H1 (cell line): ENCODE measurements at regions not wholly inside any gene's neighbourhood (a gene's known extent, or its start where the extent isn't known, plus 50 kb on each side); places are given as distances from the start of the nearest gene placed in this dataset.

Source experiments
- CTCF ChIA-PET: fragments of 300-600 bp; sonication (Branson Sonifier 250); formaldehyde crosslinking; loops from one replicate; lab custom pipeline; 2021; ENCODE audit not compliant: partially characterized antibody; lab: Charles Lee
- POLR2A ChIA-PET: fragments of 300-600 bp; sonication (Branson Sonifier 250); formaldehyde crosslinking; loops from one replicate; lab custom pipeline; 2021; ENCODE audit warnings: inconsistent platforms; ENCODE audit not compliant: partially characterized antibody; lab: Charles Lee
- DNase-seq, 2 experiments: peaks; one replicate each; pipeline versions ENCODE4 v3.0.0 to v3.0.0-alpha.2; 2010 to 2022; ENCODE audit warnings: low spot score in 2 of 2, low read depth in 1 of 2, mixed read lengths in 1 of 2
- FAIRE-seq: peaks from 2 replicates; lab custom pipeline; 2011; peaks lifted over from hg19 to GRCh38; lab: Jason Lieb, UNC
- H2AFZ ChIP-seq: 2 replicates; pipeline ENCODE4 v1.8.1; 2012; ENCODE audit warnings: low read length, inconsistent platforms
- H2AK5ac ChIP-seq: 2 replicates; pipeline ENCODE4 v1.6.1; 2013; ENCODE audit warnings: low read depth, low read length
- H2BK120ac ChIP-seq: replicated peaks from 2 replicates; pipeline ENCODE3; 2013; ENCODE audit warnings: low read depth, low read length, inconsistent platforms
- H2BK12ac ChIP-seq: 2 replicates; pipeline ENCODE4 v1.6.1; 2013; ENCODE audit warnings: low read depth, low read length
- H2BK15ac ChIP-seq: 2 replicates; pipeline ENCODE4 v1.6.1; 2013; ENCODE audit warnings: low read length
- H2BK20ac ChIP-seq: 2 replicates; pipeline ENCODE4 v1.6.1; 2013; ENCODE audit warnings: low read length
- H2BK5ac ChIP-seq: 2 replicates; pipeline ENCODE4 v1.6.1; 2013; ENCODE audit warnings: low read depth, low read length
- H3K14ac ChIP-seq: 2 replicates; pipeline ENCODE4 v1.6.1; 2013; ENCODE audit warnings: inconsistent platforms; ENCODE audit not compliant: insufficient read length
- H3K18ac ChIP-seq: 2 replicates; pipeline ENCODE4 v1.6.1; 2013; ENCODE audit warnings: low read length; ENCODE audit errors: extremely low read depth
- H3K23ac ChIP-seq: 2 replicates; pipeline ENCODE4 v1.6.1; 2013; ENCODE audit warnings: inconsistent platforms; ENCODE audit not compliant: insufficient read length
- H3K23me2 ChIP-seq: 2 replicates; pipeline ENCODE4 v1.6.1; 2013; ENCODE audit warnings: low read depth, low read length
- H3K27ac ChIP-seq: 2 replicates; pipeline ENCODE4 v1.6.1; 2011; ENCODE audit warnings: low read depth, low read length, inconsistent platforms
- H3K27me3 ChIP-seq, 4 experiments: replicated peaks in 1 of 4; 1 replicate in 1 of 4; 2 replicates in 3 of 4; pipeline versions ENCODE4 v1.6.1 to v1.8.1; 2011 to 2013; ENCODE audit warnings: low read length in 3 of 4, mild to moderate bottlenecking in 3 of 4, inconsistent platforms in 2 of 4, mixed read lengths in 2 of 4, moderate library complexity in 1 of 4; ENCODE audit not compliant: control insufficient read depth in 3 of 4, insufficient read depth in 3 of 4; ENCODE audit errors: extremely low read depth in 1 of 4
- H3K36me3 ChIP-seq, 4 experiments: 2 replicates each; pipeline versions ENCODE4 v1.6.1 to v1.8.1; 2011 to 2013; ENCODE audit warnings: mild to moderate bottlenecking in 4 of 4, low read length in 3 of 4, moderate library complexity in 2 of 4, control low read depth in 1 of 4, inconsistent platforms in 1 of 4; ENCODE audit not compliant: insufficient read depth in 4 of 4, control insufficient read depth in 2 of 4
- H3K4ac ChIP-seq: replicated peaks from 2 replicates; pipeline ENCODE3; 2013; ENCODE audit warnings: low read length, low read depth, mixed read lengths, inconsistent platforms; ENCODE audit not compliant: insufficient read length
- H3K4me1 ChIP-seq, 4 experiments: replicated peaks in 1 of 4; 1 replicate in 1 of 4; 2 replicates in 3 of 4; pipeline versions ENCODE4 v1.6.1 to v1.8.1; 2011 to 2013; ENCODE audit warnings: low read length in 3 of 4, inconsistent platforms in 2 of 4, mixed read lengths in 1 of 4; ENCODE audit not compliant: insufficient read depth in 4 of 4, control insufficient read depth in 3 of 4
- H3K4me2 ChIP-seq, 2 experiments: 2 replicates each; pipeline versions ENCODE4 v1.6.1 to v1.8.1; 2011 to 2013; ENCODE audit warnings: low read depth in 2 of 2, low read length in 2 of 2, control low read depth in 1 of 2, inconsistent platforms in 1 of 2, mild to moderate bottlenecking in 1 of 2; ENCODE audit not compliant: insufficient read depth in 1 of 2
- H3K4me3 ChIP-seq, 4 experiments: fragments of 200-600, 300-600 bp in 1 of 4; sonication (generic), shearing (Covaris generic), sonication (Bioruptor Twin) in 1 of 4; 2 replicates each; pipeline versions ENCODE4 v1.5.1 to v1.8.1; 2011 to 2016; ENCODE audit warnings: low read length in 4 of 4, low read depth in 3 of 4, control low read depth in 2 of 4, inconsistent platforms in 2 of 4, mild to moderate bottlenecking in 2 of 4, mixed read lengths in 1 of 4, moderate library complexity in 1 of 4; ENCODE audit not compliant: insufficient read depth in 2 of 4; ENCODE audit errors: extremely low read depth in 1 of 4
- H3K56ac ChIP-seq: replicated peaks from 2 replicates; pipeline ENCODE3; 2013; ENCODE audit warnings: low read depth, mild to moderate bottlenecking, mixed read lengths, low read length, inconsistent platforms; ENCODE audit not compliant: insufficient read length
- H3K79me1 ChIP-seq: 2 replicates; pipeline ENCODE4 v1.6.1; 2013; ENCODE audit warnings: low read depth, low read length, control low read depth
- H3K79me2 ChIP-seq, 2 experiments: 2 replicates each; pipeline versions ENCODE4 v1.6.1 to v1.8.1; 2012 to 2013; ENCODE audit warnings: low read length in 2 of 2, mild to moderate bottlenecking in 2 of 2, inconsistent platforms in 1 of 2; ENCODE audit not compliant: insufficient read depth in 2 of 2, control insufficient read depth in 1 of 2
- H3K9ac ChIP-seq, 4 experiments: replicated peaks in 1 of 4; 1 replicate in 1 of 4; 2 replicates in 3 of 4; pipeline versions ENCODE4 v1.6.1 to v1.8.1; 2011 to 2013; ENCODE audit warnings: low read depth in 3 of 4, low read length in 3 of 4, control low read depth in 2 of 4, mild to moderate bottlenecking in 2 of 4, moderate library complexity in 2 of 4, inconsistent platforms in 1 of 4; ENCODE audit errors: extremely low read depth in 1 of 4
- H3K9me3 ChIP-seq, 2 experiments: 2 replicates each; pipeline versions ENCODE4 v1.6.1 to v1.8.1; 2012 to 2013; ENCODE audit warnings: mild to moderate bottlenecking in 2 of 2, moderate library complexity in 2 of 2, control low read depth in 1 of 2, inconsistent platforms in 1 of 2, low read depth in 1 of 2, low read length in 1 of 2, mixed read lengths in 1 of 2; ENCODE audit not compliant: insufficient read depth in 2 of 2
- H4K20me1 ChIP-seq, 2 experiments: replicated peaks in 1 of 2; 2 replicates each; pipeline versions ENCODE3 to v1.8.1; 2011 to 2013; ENCODE audit warnings: inconsistent platforms in 2 of 2, low read length in 2 of 2, mild to moderate bottlenecking in 1 of 2; ENCODE audit not compliant: insufficient read depth in 2 of 2, control insufficient read depth in 1 of 2
- H4K5ac ChIP-seq: 2 replicates; pipeline ENCODE4 v1.6.1; 2013; ENCODE audit warnings: low read length, low read depth, mixed read lengths, inconsistent platforms; ENCODE audit not compliant: insufficient read length
- H4K8ac ChIP-seq: 2 replicates; pipeline ENCODE4 v1.8.0; 2013; ENCODE audit warnings: mild to moderate bottlenecking, moderate library complexity, low read length, inconsistent platforms; ENCODE audit not compliant: insufficient read depth; ENCODE audit errors: extremely low read depth
- H4K91ac ChIP-seq: replicated peaks from 2 replicates; pipeline ENCODE3; 2013; ENCODE audit warnings: low read length, mixed read lengths, inconsistent platforms; ENCODE audit not compliant: insufficient read length
- CEBPB ChIP-seq: IDR thresholded peaks from 2 replicates; pipeline ENCODE4 v1.6.1; 2012; ENCODE audit warnings: low read depth, low read length
- WGBS, 2 experiments: shearing (Covaris generic) in 1 of 2; methylation state at CpG; one replicate each; pipeline versions ENCODE4 v1.1.6 to v1.1.7; 2013 to 2015; ENCODE audit warnings: low lambda C conversion rate in 2 of 2, mixed read lengths in 2 of 2, inconsistent platforms in 1 of 2, low coverage in 1 of 2, missing lambda C conversion rate in 1 of 2; ENCODE audit not compliant: insufficient replicate concordance in 2 of 2, insufficient coverage in 1 of 2, insufficient read length in 1 of 2; ENCODE audit errors: extremely low coverage in 1 of 2, missing lambda C conversion rate in 1 of 2; 5-methylcytosine and 5-hydroxymethylcytosine counted together

- Histone ChIP-seq H3K79me2 (no peaks in the 10 kb centered on the region), H2BK5ac (no peak overlapping the region), H2BK12ac (no peak overlapping the region), H2BK15ac (no peak overlapping the region), H3K4me3 (no peak overlapping the region), H3K4ac (no peak overlapping the region), H3K4me1 (peaks cover 0 to 4% (median 0%) of the 10 kb centered on the region in 4 experiments; a peak in 1 of 7 replicates), H3K27ac (no peak overlapping the region), H4K20me1 (no peaks in the 10 kb centered on the region), H3K4me2 (no peak overlapping the region), H3K14ac (no peak overlapping the region), H3K9ac (no peak overlapping the region; a peak in 1 of 7 replicates), H3K23ac (no peak overlapping the region), H2BK20ac (no peak overlapping the region; the same call in 1 of the 2 replicates), H2AK5ac (0 out of 2 replicates have a peak overlapping the region, but pooled peaks have one; percentile 65), H4K91ac (no peak overlapping the region), H3K18ac (peak overlapping the region; percentile 48; the same call in 1 of the 2 replicates), H4K8ac (no peak overlapping the region; the same call in 1 of the 2 replicates), H2AFZ (no peak overlapping the region), H3K23me2 (no peaks in the 10 kb centered on the region), H3K79me1 (no peaks in the 10 kb centered on the region), H3K27me3 (no peaks in the 10 kb centered on the region; a peak in 1 of 7 replicates), H3K56ac (no peak overlapping the region), H3K36me3 (no peaks in the 10 kb centered on the region), H3K9me3 (no peaks in the 10 kb centered on the region), H2BK120ac (no peak overlapping the region), H4K5ac (no peak overlapping the region)
- POLR2A ChIA-PET: interaction anchor here (1.0 to 1.2 kb wide), 2 partner anchors 11 to 15 kb away, joined by 3 to 5 read pairs; no protein-coding TSS in a partner anchor
- no peak for TF ChIP-seq CEBPB
- 72% methylated on average over 6 of the region's 7 CpGs; no CpG with 5 or more reads in 1 of the 2 experiments for WGBS, 2 experiments
- DNase-seq (no peak), FAIRE-seq (no peak)
- CTCF ChIA-PET: interaction anchor here (0.7 to 3.0 kb wide), 7 partner anchors 9 to 256 kb away, joined by 3 to 7 read pairs (median 4); no protein-coding TSS in a partner anchor
These were observed 102.6 kb downstream of the MRPL14 start for GRCh38 chr6:44024574-44025219.
